Fibroblast of lung (primary cell): ENCODE measurements at regions not wholly inside any gene's neighbourhood (a gene's known extent, or its start where the extent isn't known, plus 50 kb on each side); places are given as distances from the start of the nearest gene placed in this dataset.

Source experiments
- DNase-seq, 2 donors: peaks; one replicate each; pipeline versions ENCODE4 v3.0.0 to v3.0.0-alpha.2; 2010; ENCODE audit warnings: low read depth in 2 of 2
- H2AFZ ChIP-seq: 2 replicates; pipeline ENCODE4 v1.5.1; 2012; ENCODE audit warnings: low read length, control low read depth, inconsistent platforms
- H3K27ac ChIP-seq: 2 replicates; pipeline ENCODE4 v1.5.1; 2011; ENCODE audit warnings: low read length, control low read depth; ENCODE audit not compliant: insufficient read depth
- H3K27me3 ChIP-seq: 2 replicates; pipeline ENCODE4 v1.5.1; 2011; ENCODE audit warnings: mild to moderate bottlenecking, low read length; ENCODE audit not compliant: control insufficient read depth, insufficient read depth
- H3K36me3 ChIP-seq: 2 replicates; pipeline ENCODE4 v1.5.1; 2011; ENCODE audit warnings: low read length; ENCODE audit not compliant: control insufficient read depth, insufficient read depth
- H3K4me1 ChIP-seq: 2 replicates; pipeline ENCODE4 v1.5.1; 2011; ENCODE audit warnings: low read length; ENCODE audit not compliant: control insufficient read depth, insufficient read depth; ENCODE audit errors: extremely low read depth
- H3K4me2 ChIP-seq: 2 replicates; pipeline ENCODE4 v1.5.1; 2011; ENCODE audit warnings: low read length, control low read depth; ENCODE audit not compliant: insufficient read depth; ENCODE audit errors: extremely low read depth
- H3K4me3 ChIP-seq, 4 experiments: fragments of 200-600 bp in 1 of 4; sonication (generic) in 1 of 4; replicated peaks in 1 of 4; 2 replicates each; pipeline ENCODE4 v1.5.1; 2011 to 2016; ENCODE audit warnings: low read length in 4 of 4, low read depth in 3 of 4, mild to moderate bottlenecking in 3 of 4, control low read depth in 2 of 4, inconsistent platforms in 1 of 4, mixed read lengths in 1 of 4; ENCODE audit not compliant: insufficient read depth in 1 of 4; ENCODE audit errors: control extremely low read depth in 1 of 4
- H3K79me2 ChIP-seq: 2 replicates; pipeline ENCODE4 v1.5.1; 2012; ENCODE audit warnings: mild to moderate bottlenecking, low read length, inconsistent platforms; ENCODE audit not compliant: control insufficient read depth, insufficient read depth
- H3K9ac ChIP-seq: 2 replicates; pipeline ENCODE4 v1.5.1; 2011; ENCODE audit warnings: mild to moderate bottlenecking, low read length, control low read depth; ENCODE audit not compliant: insufficient read depth
- H3K9me3 ChIP-seq: 2 replicates; pipeline ENCODE4 v1.5.1; 2012; ENCODE audit warnings: low read depth, low read length; ENCODE audit not compliant: control insufficient read depth, insufficient read depth
- H4K20me1 ChIP-seq: 2 replicates; pipeline ENCODE4 v1.5.1; 2011; ENCODE audit warnings: low read length; ENCODE audit not compliant: control insufficient read depth, insufficient read depth; ENCODE audit errors: extremely low read depth
- EZH2 ChIP-seq: IDR thresholded peaks from 2 replicates; pipeline ENCODE4 v1.5.1; 2012; ENCODE audit warnings: low read length, control low read depth, mild to moderate bottlenecking; ENCODE audit errors: missing control alignments
- TF ChIP-seq, protein P1 (sequence below), 2 donors: IDR thresholded peaks in 1 of 2; conservative IDR thresholded peaks in 1 of 2; 1 replicate in 1 of 2; 2 replicates in 1 of 2; pipeline ENCODE4 v1.5.1; 2011 to 2012; ENCODE audit warnings: low read length in 2 of 2, control low read depth in 1 of 2, inconsistent platforms in 1 of 2, low read depth in 1 of 2, mild to moderate bottlenecking in 1 of 2

DNA sequence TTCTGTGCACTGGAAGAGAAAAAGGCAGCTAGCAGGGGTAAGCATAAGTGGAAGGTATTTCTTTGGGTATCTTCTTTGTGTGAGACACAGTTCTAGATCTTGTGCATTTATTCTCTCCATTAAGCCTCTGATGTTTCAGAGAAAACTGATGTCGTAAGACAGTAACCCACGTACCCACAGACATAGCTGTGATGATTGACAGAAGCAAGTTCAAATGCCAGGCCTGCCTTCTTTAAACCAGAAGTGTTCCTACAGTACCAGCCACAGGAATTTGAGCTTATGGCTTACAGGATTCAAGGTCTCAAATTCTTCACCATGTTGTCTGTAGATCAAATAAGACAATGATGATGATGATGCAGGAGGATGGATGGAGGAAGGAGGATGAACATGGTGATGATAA is 161.4 kb upstream of the KCNJ16 start:
- H3K27me3 ChIP-seq, result no peaks in the 10 kb centered on the region
- H3K36me3 ChIP-seq, result no peaks in the 10 kb centered on the region
- peaks cover 2% of the 10 kb centered on the region for H3K4me1 ChIP-seq
- H3K4me3 ChIP-seq, result peak overlapping the region in 3 of 4 experiments; percentile 24 to 30 (median 27)
- H3K4me2 ChIP-seq, result peak overlapping the region; percentile 84
- no peaks in the 10 kb centered on the region for H3K9me3 ChIP-seq
- no peaks in the 10 kb centered on the region for H3K79me2 ChIP-seq
- TF ChIP-seq EZH2, result no peak
- TF ChIP-seq, protein P1, sequence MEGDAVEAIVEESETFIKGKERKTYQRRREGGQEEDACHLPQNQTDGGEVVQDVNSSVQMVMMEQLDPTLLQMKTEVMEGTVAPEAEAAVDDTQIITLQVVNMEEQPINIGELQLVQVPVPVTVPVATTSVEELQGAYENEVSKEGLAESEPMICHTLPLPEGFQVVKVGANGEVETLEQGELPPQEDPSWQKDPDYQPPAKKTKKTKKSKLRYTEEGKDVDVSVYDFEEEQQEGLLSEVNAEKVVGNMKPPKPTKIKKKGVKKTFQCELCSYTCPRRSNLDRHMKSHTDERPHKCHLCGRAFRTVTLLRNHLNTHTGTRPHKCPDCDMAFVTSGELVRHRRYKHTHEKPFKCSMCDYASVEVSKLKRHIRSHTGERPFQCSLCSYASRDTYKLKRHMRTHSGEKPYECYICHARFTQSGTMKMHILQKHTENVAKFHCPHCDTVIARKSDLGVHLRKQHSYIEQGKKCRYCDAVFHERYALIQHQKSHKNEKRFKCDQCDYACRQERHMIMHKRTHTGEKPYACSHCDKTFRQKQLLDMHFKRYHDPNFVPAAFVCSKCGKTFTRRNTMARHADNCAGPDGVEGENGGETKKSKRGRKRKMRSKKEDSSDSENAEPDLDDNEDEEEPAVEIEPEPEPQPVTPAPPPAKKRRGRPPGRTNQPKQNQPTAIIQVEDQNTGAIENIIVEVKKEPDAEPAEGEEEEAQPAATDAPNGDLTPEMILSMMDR (conservative IDR thresholded peaks at IDR 0.05 in 1 of 2, IDR thresholded peaks at IDR 0.05 in 1 of 2; ENCODE audit: low read depth in 1 of 2, low read length in 2 of 2), result no peak
- H3K9ac ChIP-seq, result no peak overlapping the region
- peak overlapping the region; percentile 91 for H2AFZ ChIP-seq
- DNase-seq, result peak in 1 of 2 donors; percentile 10
- H3K27ac ChIP-seq, result no peak overlapping the region
- no peaks in the 10 kb centered on the region for H4K20me1 ChIP-seq

DNA sequence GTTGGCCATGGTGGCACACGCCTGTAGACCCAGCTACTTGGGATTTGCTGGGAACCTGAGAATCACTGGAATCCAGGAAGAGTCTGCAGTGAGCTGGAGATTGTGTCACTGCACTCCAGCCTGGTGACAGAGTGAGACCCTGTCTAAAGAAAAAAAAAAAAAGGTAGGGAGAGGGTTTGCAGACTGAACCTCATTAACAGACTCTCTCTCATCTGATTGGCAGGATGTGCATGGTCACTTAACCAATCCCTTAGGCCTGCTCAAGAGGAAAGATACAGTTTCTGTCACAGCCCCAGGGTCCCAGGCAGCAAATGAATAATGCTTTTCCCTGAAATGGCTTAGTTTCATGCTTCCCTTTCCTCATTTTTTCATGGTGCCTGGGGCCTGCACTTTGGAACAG is 160.5 kb upstream of the KCNJ16 start:
- DNase-seq, result no peak
- Histone ChIP-seq H3K36me3 (no peaks in the 10 kb centered on the region), H3K9ac (no peak overlapping the region), H3K79me2 (no peaks in the 10 kb centered on the region), H3K4me2 (no peak overlapping the region), H3K27ac (no peak overlapping the region), H3K4me1 (peaks cover 2% of the 10 kb centered on the region), H3K4me3 (no peak overlapping the region), H3K27me3 (no peaks in the 10 kb centered on the region), H2AFZ (no peak overlapping the region), H3K9me3 (no peaks in the 10 kb centered on the region), H4K20me1 (no peaks in the 10 kb centered on the region)
- TF ChIP-seq EZH2, result no peak
- TF ChIP-seq, protein P1 (conservative IDR thresholded peaks at IDR 0.05 in 1 of 2, IDR thresholded peaks at IDR 0.05 in 1 of 2; ENCODE audit: low read depth in 1 of 2, low read length in 2 of 2), result no peak

DNA sequence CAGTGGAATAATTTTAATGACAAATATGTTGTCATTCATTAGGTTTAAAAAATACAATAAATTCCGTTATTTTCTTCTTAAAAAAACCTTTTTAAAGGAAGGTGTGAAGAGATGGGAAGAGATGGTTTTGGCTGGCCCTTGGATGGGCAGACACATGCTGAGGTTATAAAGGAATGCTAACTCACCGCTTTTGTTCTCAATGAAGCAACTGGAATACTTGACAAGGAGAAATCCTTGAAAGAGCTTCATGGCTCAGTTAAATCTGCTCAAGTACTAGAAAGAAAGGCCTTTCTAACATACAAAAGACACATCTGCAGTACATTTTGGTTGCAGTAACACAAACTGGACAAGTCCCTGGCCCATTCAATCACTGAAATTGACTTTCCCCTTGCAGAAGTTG is 158.3 kb upstream of the KCNJ16 start:
- H3K4me2 ChIP-seq, result no peak overlapping the region
- no peaks in the 10 kb centered on the region for H3K36me3 ChIP-seq
- peaks cover 2% of the 10 kb centered on the region for H3K4me1 ChIP-seq
- no peaks in the 10 kb centered on the region for H3K9me3 ChIP-seq
- H3K9ac ChIP-seq, result no peak overlapping the region
- DNase-seq, result peak in 1 of 2 donors; percentile 17
- H3K27me3 ChIP-seq, result no peaks in the 10 kb centered on the region
- H3K4me3 ChIP-seq, result no peak overlapping the region
- H3K79me2 ChIP-seq, result no peaks in the 10 kb centered on the region
- no peak overlapping the region for H2AFZ ChIP-seq
- H3K27ac ChIP-seq, result no peak overlapping the region
- TF ChIP-seq, protein P1 (conservative IDR thresholded peaks at IDR 0.05 in 1 of 2, IDR thresholded peaks at IDR 0.05 in 1 of 2; ENCODE audit: low read depth in 1 of 2, low read length in 2 of 2), result no peak
- no peak for TF ChIP-seq EZH2
- H4K20me1 ChIP-seq, result no peaks in the 10 kb centered on the region
